Lower leg skin (tissue), 3 donors: ENCODE measurements at regions not wholly inside any gene's neighbourhood (a gene's known extent, or its start where the extent isn't known, plus 50 kb on each side); places are given as distances from the start of the nearest gene placed in this dataset.

Experiments used
- CTCF ChIP-seq, 3 donors: fragments of 450-650 bp; IDR thresholded peaks; one replicate each; pipeline ENCODE4 v1.5.1; 2016; ENCODE audit warnings: antibody characterized with exemption in 3 of 3, mild to moderate bottlenecking in 3 of 3, moderate library complexity in 2 of 3
- POLR2A ChIP-seq, 2 donors: fragments of 450-650 bp; IDR thresholded peaks; one replicate each; pipeline ENCODE4 v1.6.1; 2016 to 2017; ENCODE audit warnings: antibody characterized with exemption in 2 of 2, mild to moderate bottlenecking in 1 of 2, moderate library complexity in 1 of 2

- TF ChIP-seq CTCF (IDR thresholded peaks at IDR 0.05) (no peak), POLR2A (IDR thresholded peaks at IDR 0.05) (no peak)
These were observed 63.4 kb upstream of the ZNF469 start for GRCh38 chr16:88319116-88319965.
